ENCODE measurements at regions not wholly inside any gene's neighbourhood (a gene's known extent, or its start where the extent isn't known, plus 50 kb on each side); places are given as distances from the start of the nearest gene placed in this dataset.

DNA sequence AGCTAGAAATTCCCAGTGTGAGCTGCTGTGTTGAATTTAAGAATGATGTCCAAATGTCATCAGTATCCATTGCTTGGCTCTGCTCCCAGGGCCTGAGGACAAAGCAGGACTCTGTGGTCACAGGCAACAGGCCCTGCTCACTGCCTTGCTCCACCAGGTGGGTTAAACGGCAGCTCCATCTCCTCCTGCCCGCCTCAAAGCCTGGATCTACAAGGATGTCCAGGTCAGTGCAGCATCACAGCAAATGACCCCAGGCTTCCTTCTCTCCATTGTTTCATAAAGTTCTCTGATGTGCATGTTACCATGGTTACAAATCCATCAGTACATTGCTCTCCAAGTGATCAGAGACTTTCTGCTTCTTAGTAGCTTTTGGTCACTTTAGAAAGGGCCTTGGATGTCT is 322.0 kb upstream of the ZNF32 start:
- CTCF ChIA-PET, result interaction anchor here (1.4 kb wide), 1 partner anchor 281 kb away, joined by 4 read pairs; no protein-coding TSS in a partner anchor

More for the DNA sequence above, 322.0 kb upstream of the ZNF32 start:
- no peak overlapping the region for H3K27ac ChIP-seq (ENCODE audit: low read depth in 2 of 2, low read length in 1 of 2)
- TF ChIP-seq EZH2phosphoT487 (IDR thresholded peaks at IDR 0.05; ENCODE audit: borderline replicate concordance, low read depth), result no peak
- no peak for TF ChIP-seq POLR2AphosphoS5 (IDR thresholded peaks at IDR 0.05; ENCODE audit: low read depth, low read length)
- no peak for TF ChIP-seq YY1 (IDR thresholded peaks at IDR 0.05; ENCODE audit: low read depth)
- TF ChIP-seq, protein P1, sequence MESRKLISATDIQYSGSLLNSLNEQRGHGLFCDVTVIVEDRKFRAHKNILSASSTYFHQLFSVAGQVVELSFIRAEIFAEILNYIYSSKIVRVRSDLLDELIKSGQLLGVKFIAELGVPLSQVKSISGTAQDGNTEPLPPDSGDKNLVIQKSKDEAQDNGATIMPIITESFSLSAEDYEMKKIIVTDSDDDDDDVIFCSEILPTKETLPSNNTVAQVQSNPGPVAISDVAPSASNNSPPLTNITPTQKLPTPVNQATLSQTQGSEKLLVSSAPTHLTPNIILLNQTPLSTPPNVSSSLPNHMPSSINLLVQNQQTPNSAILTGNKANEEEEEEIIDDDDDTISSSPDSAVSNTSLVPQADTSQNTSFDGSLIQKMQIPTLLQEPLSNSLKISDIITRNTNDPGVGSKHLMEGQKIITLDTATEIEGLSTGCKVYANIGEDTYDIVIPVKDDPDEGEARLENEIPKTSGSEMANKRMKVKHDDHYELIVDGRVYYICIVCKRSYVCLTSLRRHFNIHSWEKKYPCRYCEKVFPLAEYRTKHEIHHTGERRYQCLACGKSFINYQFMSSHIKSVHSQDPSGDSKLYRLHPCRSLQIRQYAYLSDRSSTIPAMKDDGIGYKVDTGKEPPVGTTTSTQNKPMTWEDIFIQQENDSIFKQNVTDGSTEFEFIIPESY (IDR thresholded peaks at IDR 0.05; ENCODE audit: borderline replicate concordance, low read depth), result no peak
- no peak for TF ChIP-seq SIN3A (IDR thresholded peaks at IDR 0.05; ENCODE audit: borderline replicate concordance, low read depth, low read length)
- no peak for TF ChIP-seq JUND (IDR thresholded peaks at IDR 0.05)
- TF ChIP-seq NFIC (IDR thresholded peaks at IDR 0.05; ENCODE audit: borderline replicate concordance), result no peak
- TF ChIP-seq FOSL2 (IDR thresholded peaks at IDR 0.05; ENCODE audit: borderline replicate concordance, low read depth), result no peak
- TF ChIP-seq, protein P2, sequence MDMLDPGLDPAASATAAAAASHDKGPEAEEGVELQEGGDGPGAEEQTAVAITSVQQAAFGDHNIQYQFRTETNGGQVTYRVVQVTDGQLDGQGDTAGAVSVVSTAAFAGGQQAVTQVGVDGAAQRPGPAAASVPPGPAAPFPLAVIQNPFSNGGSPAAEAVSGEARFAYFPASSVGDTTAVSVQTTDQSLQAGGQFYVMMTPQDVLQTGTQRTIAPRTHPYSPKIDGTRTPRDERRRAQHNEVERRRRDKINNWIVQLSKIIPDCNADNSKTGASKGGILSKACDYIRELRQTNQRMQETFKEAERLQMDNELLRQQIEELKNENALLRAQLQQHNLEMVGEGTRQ (IDR thresholded peaks at IDR 0.05; ENCODE audit: borderline replicate concordance, low read depth, low read length), result no peak
- no peak for TF ChIP-seq TEAD4 (IDR thresholded peaks at IDR 0.05; ENCODE audit: borderline replicate concordance, insufficient read depth)
- TF ChIP-seq GATA2 (CRISPR knock-in tag; IDR thresholded peaks at IDR 0.05), result no peak
- no peak for TF ChIP-seq RFX5 (IDR thresholded peaks at IDR 0.05; ENCODE audit: low read length)
- TF ChIP-seq MXI1 (IDR thresholded peaks at IDR 0.05; ENCODE audit: low read depth, low read length), result no peak
- no peak for TF ChIP-seq TAF1 (IDR thresholded peaks at IDR 0.05; ENCODE audit: borderline replicate concordance, low read depth, low read length)
- TF ChIP-seq, protein P3, sequence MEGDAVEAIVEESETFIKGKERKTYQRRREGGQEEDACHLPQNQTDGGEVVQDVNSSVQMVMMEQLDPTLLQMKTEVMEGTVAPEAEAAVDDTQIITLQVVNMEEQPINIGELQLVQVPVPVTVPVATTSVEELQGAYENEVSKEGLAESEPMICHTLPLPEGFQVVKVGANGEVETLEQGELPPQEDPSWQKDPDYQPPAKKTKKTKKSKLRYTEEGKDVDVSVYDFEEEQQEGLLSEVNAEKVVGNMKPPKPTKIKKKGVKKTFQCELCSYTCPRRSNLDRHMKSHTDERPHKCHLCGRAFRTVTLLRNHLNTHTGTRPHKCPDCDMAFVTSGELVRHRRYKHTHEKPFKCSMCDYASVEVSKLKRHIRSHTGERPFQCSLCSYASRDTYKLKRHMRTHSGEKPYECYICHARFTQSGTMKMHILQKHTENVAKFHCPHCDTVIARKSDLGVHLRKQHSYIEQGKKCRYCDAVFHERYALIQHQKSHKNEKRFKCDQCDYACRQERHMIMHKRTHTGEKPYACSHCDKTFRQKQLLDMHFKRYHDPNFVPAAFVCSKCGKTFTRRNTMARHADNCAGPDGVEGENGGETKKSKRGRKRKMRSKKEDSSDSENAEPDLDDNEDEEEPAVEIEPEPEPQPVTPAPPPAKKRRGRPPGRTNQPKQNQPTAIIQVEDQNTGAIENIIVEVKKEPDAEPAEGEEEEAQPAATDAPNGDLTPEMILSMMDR (IDR thresholded peaks at IDR 0.05), result no peak
- H3K9me3 ChIP-seq, result no peaks in the 10 kb centered on the region
- H3K27me3 ChIP-seq (ENCODE audit: insufficient read depth), result no peaks in the 10 kb centered on the region
- POLR2A ChIA-PET, result no interaction called here
- H3K9ac ChIP-seq, result no peak overlapping the region
- 71% methylated on average over 1 of the region's 2 CpGs for WGBS (ENCODE audit: low lambda C conversion rate)
- no peaks in the 10 kb centered on the region for H3F3A ChIP-seq (replicated peaks; ENCODE audit: insufficient read depth)
- DNase-seq, result no peak
- no peaks in the 10 kb centered on the region for H3K36me3 ChIP-seq (replicated peaks in 1 of 2; ENCODE audit: control insufficient read depth in 1 of 2, insufficient read depth in 2 of 2, low read length in 1 of 2)
- H4K20me1 ChIP-seq (ENCODE audit: insufficient read depth), result no peaks in the 10 kb centered on the region
- H3K4me3 ChIP-seq (ENCODE audit: low read depth in 2 of 2, low read length in 1 of 2), result no peak overlapping the region
- H2AFZ ChIP-seq (ENCODE audit: low read depth), result no peak overlapping the region
- H3K79me2 ChIP-seq (ENCODE audit: insufficient read depth), result no peaks in the 10 kb centered on the region
- no peaks in the 10 kb centered on the region; a peak in 1 of 4 replicates for H3K4me1 ChIP-seq (ENCODE audit: control insufficient read depth in 1 of 2, insufficient read depth in 2 of 2, low read depth in 1 of 2, low read length in 1 of 2)
- H3K4me2 ChIP-seq, result no peak overlapping the region
- no peaks in the 10 kb centered on the region for H3K9me2 ChIP-seq
